ENCODE measurements at regions not wholly inside any gene's neighbourhood (a gene's known extent, or its start where the extent isn't known, plus 50 kb on each side); places are given as distances from the start of the nearest gene placed in this dataset.

DNA sequence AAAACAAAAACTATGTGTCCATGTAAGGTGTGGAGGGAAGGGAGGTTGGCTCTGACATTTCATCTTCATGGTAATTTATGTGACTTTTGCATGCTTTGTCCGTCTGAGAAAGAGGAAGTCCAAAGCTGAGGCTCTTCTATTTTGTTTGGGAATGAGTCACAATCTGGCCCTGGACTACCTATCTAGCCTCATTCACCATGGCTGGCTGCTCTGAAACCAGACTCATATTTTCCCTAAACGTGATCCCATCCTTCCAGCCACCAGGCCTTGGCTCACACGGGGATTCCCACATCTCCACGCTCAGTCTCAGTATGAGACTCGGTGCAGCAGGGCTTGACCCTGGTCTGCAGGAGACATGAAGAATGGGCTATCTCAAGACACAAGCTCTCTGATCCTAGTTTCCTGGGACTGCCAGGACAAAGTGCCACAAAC lies 672.8 kb downstream of the ACTL7B start:
- Histone ChIP-seq H3K4me3 (no peak overlapping the region), H3K4me1 (replicated peaks in 1 of 2) (no peaks in the 10 kb centered on the region), H3K27ac (no peak overlapping the region), H3K9me3 (replicated peaks in 1 of 3) (no peaks in the 10 kb centered on the region), H3K36me3 (replicated peaks in 1 of 2) (no peaks in the 10 kb centered on the region), H3K27me3 (no peaks in the 10 kb centered on the region)
- WGBS, 4 donors, result 64 to 76% (median 69%) methylated on average over 5 of the region's 5 CpGs
- no peak for TF ChIP-seq POLR2A (IDR thresholded peaks at IDR 0.05)
- TF ChIP-seq, protein P1, sequence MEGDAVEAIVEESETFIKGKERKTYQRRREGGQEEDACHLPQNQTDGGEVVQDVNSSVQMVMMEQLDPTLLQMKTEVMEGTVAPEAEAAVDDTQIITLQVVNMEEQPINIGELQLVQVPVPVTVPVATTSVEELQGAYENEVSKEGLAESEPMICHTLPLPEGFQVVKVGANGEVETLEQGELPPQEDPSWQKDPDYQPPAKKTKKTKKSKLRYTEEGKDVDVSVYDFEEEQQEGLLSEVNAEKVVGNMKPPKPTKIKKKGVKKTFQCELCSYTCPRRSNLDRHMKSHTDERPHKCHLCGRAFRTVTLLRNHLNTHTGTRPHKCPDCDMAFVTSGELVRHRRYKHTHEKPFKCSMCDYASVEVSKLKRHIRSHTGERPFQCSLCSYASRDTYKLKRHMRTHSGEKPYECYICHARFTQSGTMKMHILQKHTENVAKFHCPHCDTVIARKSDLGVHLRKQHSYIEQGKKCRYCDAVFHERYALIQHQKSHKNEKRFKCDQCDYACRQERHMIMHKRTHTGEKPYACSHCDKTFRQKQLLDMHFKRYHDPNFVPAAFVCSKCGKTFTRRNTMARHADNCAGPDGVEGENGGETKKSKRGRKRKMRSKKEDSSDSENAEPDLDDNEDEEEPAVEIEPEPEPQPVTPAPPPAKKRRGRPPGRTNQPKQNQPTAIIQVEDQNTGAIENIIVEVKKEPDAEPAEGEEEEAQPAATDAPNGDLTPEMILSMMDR (IDR thresholded peaks at IDR 0.05), result no peak
- no peak for DNase-seq
- intact Hi-C loops (cut with DNase I), result no loop called here

DNA sequence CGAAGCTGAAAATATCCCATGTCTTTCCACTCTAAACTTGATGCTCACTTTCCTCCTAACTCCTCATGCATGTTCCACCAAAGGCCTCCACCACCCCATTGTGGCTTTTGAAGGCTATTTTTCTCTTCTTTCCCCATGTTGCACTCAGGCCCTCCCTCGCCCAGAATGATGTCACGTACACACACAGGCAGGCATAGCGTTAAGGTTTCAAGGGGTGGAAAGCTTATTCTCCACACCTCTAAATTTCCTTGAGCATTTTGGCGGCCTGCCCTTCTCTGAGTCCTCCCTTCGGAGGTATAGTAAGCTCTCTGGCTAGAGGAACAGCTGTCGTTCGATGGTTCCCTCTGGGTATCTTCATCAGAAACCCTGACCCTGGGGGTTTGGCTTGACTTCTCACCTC lies 673.5 kb downstream of the ACTL7B start:
- intact Hi-C loops (cut with DNase I), result no loop called here
- no peak for DNase-seq

DNA sequence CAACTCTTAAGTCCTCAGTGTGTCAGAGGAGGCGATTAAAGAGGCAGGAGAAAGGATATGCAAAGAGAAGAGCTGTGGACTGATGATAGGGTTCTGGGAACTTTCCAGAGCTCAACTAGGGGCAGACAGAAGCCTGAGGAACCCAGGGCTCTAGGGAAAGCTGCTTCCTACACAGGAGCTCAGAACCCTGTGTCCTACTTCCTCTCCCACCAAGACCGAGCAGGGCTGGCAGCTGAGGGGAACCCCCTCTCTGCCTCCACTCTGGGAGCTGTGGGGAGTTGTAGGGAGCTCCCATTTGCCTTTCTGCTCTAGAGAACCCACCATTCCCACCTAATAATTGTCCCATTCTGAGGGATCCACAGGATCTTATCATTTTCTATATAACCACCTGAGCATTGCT lies 674.3 kb downstream of the ACTL7B start:
- 83 to 100% (median 93%) methylated on average over 2 of the region's 2 CpGs for WGBS, 4 donors
- Histone ChIP-seq H3K27ac (no peak overlapping the region), H3K36me3 (replicated peaks in 1 of 2) (no peaks in the 10 kb centered on the region), H3K27me3 (no peaks in the 10 kb centered on the region), H3K4me3 (no peak overlapping the region), H3K4me1 (replicated peaks in 1 of 2) (no peaks in the 10 kb centered on the region), H3K9me3 (replicated peaks in 1 of 3) (no peaks in the 10 kb centered on the region)
- TF ChIP-seq, protein P1 (IDR thresholded peaks at IDR 0.05), result no peak
- TF ChIP-seq POLR2A (IDR thresholded peaks at IDR 0.05), result no peak
- intact Hi-C loops (cut with DNase I), result no loop called here
- no peak for DNase-seq

More for the DNA sequence above, 673.5 kb downstream of the ACTL7B start:
- no peaks in the 10 kb centered on the region for H3K9me3 ChIP-seq (replicated peaks in 1 of 3)
- H3K4me3 ChIP-seq, result no peak overlapping the region
- no peaks in the 10 kb centered on the region for H3K27me3 ChIP-seq
- H3K36me3 ChIP-seq (replicated peaks in 1 of 2), result no peaks in the 10 kb centered on the region
- no peaks in the 10 kb centered on the region for H3K4me1 ChIP-seq (replicated peaks in 1 of 2)
- TF ChIP-seq, protein P1 (IDR thresholded peaks at IDR 0.05), result no peak
- TF ChIP-seq POLR2A (IDR thresholded peaks at IDR 0.05), result no peak
- WGBS, 4 donors, result 90 to 95% (median 92%) methylated on average over 8 of the region's 8 CpGs
- H3K27ac ChIP-seq, result no peak overlapping the region

DNA sequence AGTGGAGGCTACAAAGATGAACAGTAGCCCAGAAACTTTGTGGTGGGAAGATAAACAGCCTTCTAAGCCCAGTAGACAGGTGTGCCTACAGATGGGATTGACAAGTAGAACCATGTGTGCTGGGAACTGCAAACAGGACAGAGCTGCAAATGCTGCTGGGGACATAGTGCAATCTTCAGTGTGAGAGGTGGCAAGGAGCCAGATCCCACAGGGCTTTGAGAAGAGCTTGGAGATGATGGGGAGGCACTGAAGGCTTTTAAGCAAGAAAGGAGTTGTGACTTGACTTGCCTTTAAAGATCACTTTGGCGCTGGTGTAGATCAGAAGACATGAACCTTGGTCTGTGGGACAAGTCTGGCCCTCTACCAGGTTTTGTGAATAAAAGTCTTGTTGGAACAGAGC lies 675.2 kb downstream of the ACTL7B start:
- no peak overlapping the region for H3K27ac ChIP-seq
- H3K27me3 ChIP-seq, result no peaks in the 10 kb centered on the region
- no peaks in the 10 kb centered on the region for H3K9me3 ChIP-seq (replicated peaks in 1 of 3)
- H3K4me1 ChIP-seq (replicated peaks in 1 of 2), result no peaks in the 10 kb centered on the region
- intact Hi-C loops (cut with DNase I), result no loop called here
- H3K36me3 ChIP-seq (replicated peaks in 1 of 2), result no peaks in the 10 kb centered on the region
- no peak for DNase-seq
- WGBS, 4 donors, result 80 to 100% (median 90%) methylated on average over 1 of the region's 1 CpG
- H3K4me3 ChIP-seq, result no peak overlapping the region
- TF ChIP-seq POLR2A (IDR thresholded peaks at IDR 0.05), result no peak
- TF ChIP-seq, protein P1 (IDR thresholded peaks at IDR 0.05), result no peak

Measured in adrenal gland (tissue), 9 donors.